ENCODE measurements at regions not wholly inside any gene's neighbourhood (a gene's known extent, or its start where the extent isn't known, plus 50 kb on each side); places are given as distances from the start of the nearest gene placed in this dataset.

DNA sequence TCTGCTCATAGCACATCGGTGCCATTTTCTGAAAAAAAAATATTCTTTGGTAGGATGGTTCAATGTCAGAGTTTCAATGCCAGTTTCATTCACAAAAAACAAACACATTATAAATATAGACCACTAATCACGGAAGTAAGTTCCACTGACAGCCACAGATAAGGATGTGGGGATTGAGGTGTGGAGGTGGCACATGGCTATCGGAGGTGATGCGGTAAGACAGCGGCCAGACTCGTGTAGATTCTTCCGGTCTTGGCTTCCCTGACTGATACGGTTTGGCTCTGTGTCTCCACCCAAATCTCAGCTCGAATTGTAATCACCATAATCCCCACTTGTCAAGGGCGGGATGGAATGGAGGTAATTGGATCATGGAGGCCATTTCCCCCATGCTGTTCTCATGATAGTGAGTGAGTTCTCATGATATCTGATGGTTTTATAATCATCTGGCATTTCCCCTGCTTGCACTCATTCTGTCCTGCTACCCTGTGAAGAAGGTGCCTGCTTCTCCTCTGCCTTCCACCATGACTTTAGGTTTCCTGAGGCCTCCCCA is 693.4 kb downstream of the VRK1 start:
- TF ChIP-seq, protein P1, sequence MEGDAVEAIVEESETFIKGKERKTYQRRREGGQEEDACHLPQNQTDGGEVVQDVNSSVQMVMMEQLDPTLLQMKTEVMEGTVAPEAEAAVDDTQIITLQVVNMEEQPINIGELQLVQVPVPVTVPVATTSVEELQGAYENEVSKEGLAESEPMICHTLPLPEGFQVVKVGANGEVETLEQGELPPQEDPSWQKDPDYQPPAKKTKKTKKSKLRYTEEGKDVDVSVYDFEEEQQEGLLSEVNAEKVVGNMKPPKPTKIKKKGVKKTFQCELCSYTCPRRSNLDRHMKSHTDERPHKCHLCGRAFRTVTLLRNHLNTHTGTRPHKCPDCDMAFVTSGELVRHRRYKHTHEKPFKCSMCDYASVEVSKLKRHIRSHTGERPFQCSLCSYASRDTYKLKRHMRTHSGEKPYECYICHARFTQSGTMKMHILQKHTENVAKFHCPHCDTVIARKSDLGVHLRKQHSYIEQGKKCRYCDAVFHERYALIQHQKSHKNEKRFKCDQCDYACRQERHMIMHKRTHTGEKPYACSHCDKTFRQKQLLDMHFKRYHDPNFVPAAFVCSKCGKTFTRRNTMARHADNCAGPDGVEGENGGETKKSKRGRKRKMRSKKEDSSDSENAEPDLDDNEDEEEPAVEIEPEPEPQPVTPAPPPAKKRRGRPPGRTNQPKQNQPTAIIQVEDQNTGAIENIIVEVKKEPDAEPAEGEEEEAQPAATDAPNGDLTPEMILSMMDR (IDR thresholded peaks at IDR 0.05; ENCODE audit: poor library complexity, severe bottlenecking) = no peak
- TF ChIP-seq POLR2AphosphoS5 (IDR thresholded peaks at IDR 0.05) (no peak), EZH2 (IDR thresholded peaks at IDR 0.05; ENCODE audit: borderline replicate concordance, insufficient read depth, low read length, poor library complexity, severe bottlenecking) (no peak)
- TF ChIP-seq, protein P2, sequence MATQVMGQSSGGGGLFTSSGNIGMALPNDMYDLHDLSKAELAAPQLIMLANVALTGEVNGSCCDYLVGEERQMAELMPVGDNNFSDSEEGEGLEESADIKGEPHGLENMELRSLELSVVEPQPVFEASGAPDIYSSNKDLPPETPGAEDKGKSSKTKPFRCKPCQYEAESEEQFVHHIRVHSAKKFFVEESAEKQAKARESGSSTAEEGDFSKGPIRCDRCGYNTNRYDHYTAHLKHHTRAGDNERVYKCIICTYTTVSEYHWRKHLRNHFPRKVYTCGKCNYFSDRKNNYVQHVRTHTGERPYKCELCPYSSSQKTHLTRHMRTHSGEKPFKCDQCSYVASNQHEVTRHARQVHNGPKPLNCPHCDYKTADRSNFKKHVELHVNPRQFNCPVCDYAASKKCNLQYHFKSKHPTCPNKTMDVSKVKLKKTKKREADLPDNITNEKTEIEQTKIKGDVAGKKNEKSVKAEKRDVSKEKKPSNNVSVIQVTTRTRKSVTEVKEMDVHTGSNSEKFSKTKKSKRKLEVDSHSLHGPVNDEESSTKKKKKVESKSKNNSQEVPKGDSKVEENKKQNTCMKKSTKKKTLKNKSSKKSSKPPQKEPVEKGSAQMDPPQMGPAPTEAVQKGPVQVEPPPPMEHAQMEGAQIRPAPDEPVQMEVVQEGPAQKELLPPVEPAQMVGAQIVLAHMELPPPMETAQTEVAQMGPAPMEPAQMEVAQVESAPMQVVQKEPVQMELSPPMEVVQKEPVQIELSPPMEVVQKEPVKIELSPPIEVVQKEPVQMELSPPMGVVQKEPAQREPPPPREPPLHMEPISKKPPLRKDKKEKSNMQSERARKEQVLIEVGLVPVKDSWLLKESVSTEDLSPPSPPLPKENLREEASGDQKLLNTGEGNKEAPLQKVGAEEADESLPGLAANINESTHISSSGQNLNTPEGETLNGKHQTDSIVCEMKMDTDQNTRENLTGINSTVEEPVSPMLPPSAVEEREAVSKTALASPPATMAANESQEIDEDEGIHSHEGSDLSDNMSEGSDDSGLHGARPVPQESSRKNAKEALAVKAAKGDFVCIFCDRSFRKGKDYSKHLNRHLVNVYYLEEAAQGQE (IDR thresholded peaks at IDR 0.05; ENCODE audit: borderline replicate concordance) = no peak

Measured in neural cell (in vitro differentiated cells).